HCT116 (cell line): ENCODE measurements at regions not wholly inside any gene's neighbourhood (a gene's known extent, or its start where the extent isn't known, plus 50 kb on each side); places are given as distances from the start of the nearest gene placed in this dataset.

Experiments used
- CTCF ChIP-seq, 3 experiments: fragments of 200-600 bp in 1 of 3; sonication (generic) in 1 of 3; IDR thresholded peaks in 2 of 3; conservative IDR thresholded peaks in 1 of 3; 2 replicates each; pipeline ENCODE4 v1.5.1; 2012 to 2017; ENCODE audit warnings: low read depth in 2 of 3, low read length in 2 of 3, antibody characterized with exemption in 1 of 3, borderline replicate concordance in 1 of 3, control low read depth in 1 of 3, mild to moderate bottlenecking in 1 of 3, mixed read lengths in 1 of 3, mixed run types in 1 of 3, moderate library complexity in 1 of 3; ENCODE audit not compliant: insufficient read depth in 1 of 3
- EZH2phosphoT487 ChIP-seq: fragments of 200-600 bp; IDR thresholded peaks from 2 replicates; pipeline ENCODE4 v1.6.1; 2018; ENCODE audit warnings: antibody characterized with exemption, borderline replicate concordance

- TF ChIP-seq CTCF (IDR thresholded peaks at IDR 0.05 in 2 of 3, conservative IDR thresholded peaks at IDR 0.05 in 1 of 3; ENCODE audit: borderline replicate concordance in 1 of 3, insufficient read depth in 1 of 3, low read depth in 2 of 3, low read length in 2 of 3) (no peak), EZH2phosphoT487 (no peak)
Observed at GRCh38 chr6:159445351-159445750, 247.7 kb downstream of the SOD2 start.
